Activated naive CD8-positive, alpha-beta T cell treated with anti-CD3 and anti-CD28 coated beads, Interleukin-2, amount 10 ng/mL, durations not matched to agents 7 days and 5 days (primary cell): ENCODE measurements at regions not wholly inside any gene's neighbourhood (a gene's known extent, or its start where the extent isn't known, plus 50 kb on each side); places are given as distances from the start of the nearest gene placed in this dataset.

Experiments used
- ATAC-seq: fragments of 150-1000 bp; cut with Tn5 transposase; one replicate; pipeline ENCODE4 v1.10.0; 2021; ENCODE audit warnings: low read depth, moderate library complexity
- POLR2A ChIA-PET: fragments of 350-600 bp; sonication (Branson Sonifier 250); formaldehyde crosslinking; loops from one replicate; lab custom pipeline; 2021; ENCODE audit warnings: antibody characterized with exemption; lab: Charles Lee
- DNase-seq: peaks from one replicate; pipeline ENCODE4 v3.0.0; 2021
- H3K27ac Mint-ChIP-seq: one replicate; pipeline ENCODE4 v1.8.0; 2022; ENCODE audit warnings: mild to moderate bottlenecking, mixed read lengths
- H3K27me3 Mint-ChIP-seq: one replicate; pipeline ENCODE4 v1.8.0; 2022; ENCODE audit warnings: mild to moderate bottlenecking, moderate library complexity, mixed read lengths
- H3K36me3 Mint-ChIP-seq: one replicate; pipeline ENCODE4 v1.8.0; 2021; ENCODE audit warnings: mild to moderate bottlenecking, mixed read lengths
- H3K4me1 Mint-ChIP-seq: one replicate; pipeline ENCODE4 v1.8.0; 2021; ENCODE audit warnings: mixed read lengths
- H3K4me3 Mint-ChIP-seq: one replicate; pipeline ENCODE4 v1.8.0; 2022; ENCODE audit warnings: mild to moderate bottlenecking, moderate library complexity, mixed read lengths
- H3K9me3 Mint-ChIP-seq: one replicate; pipeline ENCODE4 v1.8.0; 2021; ENCODE audit warnings: mixed read lengths

DNA sequence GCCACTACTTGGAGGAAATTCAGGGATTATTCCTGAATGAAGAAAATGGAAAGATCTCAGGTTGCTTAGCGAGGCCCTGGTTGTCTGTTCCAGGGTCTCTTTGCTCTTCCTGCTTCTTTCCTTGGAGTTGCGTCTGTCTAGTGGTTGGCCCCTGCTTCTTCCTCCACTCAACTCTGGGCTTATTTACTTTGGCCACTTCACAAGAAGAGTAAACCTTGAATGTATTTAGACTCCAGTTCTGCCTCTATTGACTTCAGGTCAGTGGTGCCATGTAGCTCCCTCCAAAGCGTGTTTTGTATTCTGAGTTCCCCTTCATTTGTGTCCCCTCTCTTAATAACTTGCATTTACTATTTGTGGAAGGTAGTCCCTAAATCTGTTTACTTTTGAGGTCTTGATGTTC, 456.5 kb downstream of the UTRN start:
- no peak overlapping the region for H3K4me3 Mint-ChIP-seq
- H3K9me3 Mint-ChIP-seq: no peaks in the 10 kb centered on the region
- no peaks in the 10 kb centered on the region for H3K4me1 Mint-ChIP-seq
- peaks cover 16% of the 10 kb centered on the region for H3K36me3 Mint-ChIP-seq
- no peak overlapping the region for H3K27ac Mint-ChIP-seq
- POLR2A ChIA-PET: no interaction called here
- DNase-seq (no peak), ATAC-seq (no peak)
- H3K27me3 Mint-ChIP-seq: no peaks in the 10 kb centered on the region

DNA sequence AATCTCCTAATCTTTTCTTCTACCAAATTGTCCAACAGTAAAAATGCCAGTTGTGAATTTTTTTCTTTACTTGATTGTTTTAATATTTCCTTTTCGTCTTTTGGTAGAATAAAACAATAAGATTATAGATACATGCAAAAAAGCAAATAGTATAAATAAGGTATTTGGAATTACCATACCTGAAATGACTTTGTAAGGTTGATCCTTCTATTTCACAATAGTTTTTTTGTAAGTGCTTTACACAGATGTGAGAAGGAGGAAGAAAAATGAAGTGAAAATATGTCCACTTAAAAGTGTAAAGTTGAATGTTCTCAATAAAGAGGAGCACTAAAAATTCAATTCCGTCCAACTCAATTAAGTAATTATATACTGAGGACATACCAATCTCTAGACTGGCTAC, 457.6 kb downstream of the UTRN start:
- H3K9me3 Mint-ChIP-seq: no peaks in the 10 kb centered on the region
- no peak overlapping the region for H3K4me3 Mint-ChIP-seq
- no peaks in the 10 kb centered on the region for H3K27me3 Mint-ChIP-seq
- peaks cover 6% of the 10 kb centered on the region for H3K4me1 Mint-ChIP-seq
- DNase-seq (no peak), ATAC-seq (no peak)
- POLR2A ChIA-PET: no interaction called here
- no peak overlapping the region for H3K27ac Mint-ChIP-seq
- peaks cover 14% of the 10 kb centered on the region for H3K36me3 Mint-ChIP-seq

GRCh38 chr6:144744720-144745119, 459.6 kb downstream of the UTRN start:
- H3K27me3 Mint-ChIP-seq: no peaks in the 10 kb centered on the region
- ATAC-seq (no peak), DNase-seq (no peak)
- no peaks in the 10 kb centered on the region for H3K9me3 Mint-ChIP-seq
- POLR2A ChIA-PET: interaction anchor here (0.7 kb wide), 1 partner anchor 17 kb away, joined by 3 read pairs; no protein-coding TSS in a partner anchor
- H3K4me1 Mint-ChIP-seq: peaks cover 6% of the 10 kb centered on the region
- no peak overlapping the region for H3K27ac Mint-ChIP-seq
- H3K36me3 Mint-ChIP-seq: peaks cover 15% of the 10 kb centered on the region
- no peak overlapping the region for H3K4me3 Mint-ChIP-seq

DNA sequence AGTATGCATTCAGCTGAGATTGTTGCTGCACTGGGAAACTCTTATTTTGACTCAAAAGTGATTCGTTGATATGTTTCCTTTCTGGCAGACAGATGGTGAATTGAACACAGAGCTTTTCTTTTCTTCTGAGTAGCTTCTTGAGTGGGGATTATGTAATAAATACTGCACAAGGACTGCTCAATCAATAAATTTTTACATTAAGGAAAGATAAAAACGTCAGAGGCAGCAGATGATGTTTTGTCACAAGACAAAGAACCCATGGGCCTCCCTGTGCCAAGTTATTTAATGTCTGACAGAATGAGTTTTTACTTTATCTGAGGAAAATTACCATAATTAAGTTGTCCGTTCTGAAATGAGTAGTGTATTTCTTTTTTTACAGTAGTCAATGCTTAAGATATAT, 460.3 kb downstream of the UTRN start:
- Mint-ChIP-seq H3K27me3 (no peaks in the 10 kb centered on the region), H3K9me3 (no peaks in the 10 kb centered on the region), H3K4me3 (no peak overlapping the region), H3K4me1 (peaks cover 9% of the 10 kb centered on the region), H3K27ac (no peak overlapping the region), H3K36me3 (peaks cover 19% of the 10 kb centered on the region)
- DNase-seq (no peak), ATAC-seq (no peak)
- POLR2A ChIA-PET: no interaction called here

GRCh38 chr6:144746902-144747469, 461.9 kb downstream of the UTRN start:
- DNase-seq (no peak), ATAC-seq (no peak)
- no peak overlapping the region for H3K27ac Mint-ChIP-seq
- POLR2A ChIA-PET: no interaction called here
- H3K4me3 Mint-ChIP-seq: no peak overlapping the region
- no peaks in the 10 kb centered on the region for H3K9me3 Mint-ChIP-seq
- H3K4me1 Mint-ChIP-seq: peaks cover 15% of the 10 kb centered on the region
- peaks cover 18% of the 10 kb centered on the region for H3K36me3 Mint-ChIP-seq
- H3K27me3 Mint-ChIP-seq: no peaks in the 10 kb centered on the region

DNA sequence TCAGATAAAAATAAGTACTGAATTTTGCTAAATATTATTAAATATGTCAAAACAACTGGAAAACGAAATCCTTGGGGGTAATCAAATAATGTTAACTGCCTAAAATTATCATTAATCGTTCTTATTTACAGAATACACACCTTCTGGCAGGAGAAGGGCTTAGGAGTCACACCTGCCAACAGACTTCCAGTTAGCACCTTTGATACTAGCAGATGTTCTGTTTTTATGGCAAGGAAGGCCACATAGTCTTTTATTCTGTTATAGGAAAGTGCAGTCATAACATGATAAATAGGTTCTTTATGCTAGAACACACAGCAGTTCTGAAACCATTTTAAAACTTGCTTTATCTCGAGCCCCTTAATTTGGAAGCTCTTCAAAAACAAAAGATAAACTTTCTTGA, 464.1 kb downstream of the UTRN start:
- Mint-ChIP-seq H3K27ac (no peak overlapping the region), H3K4me3 (no peak overlapping the region), H3K9me3 (no peaks in the 10 kb centered on the region), H3K27me3 (no peaks in the 10 kb centered on the region), H3K36me3 (peaks cover 20% of the 10 kb centered on the region), H3K4me1 (peaks cover 15% of the 10 kb centered on the region)
- POLR2A ChIA-PET: no interaction called here
- ATAC-seq (no peak), DNase-seq (no peak)

DNA sequence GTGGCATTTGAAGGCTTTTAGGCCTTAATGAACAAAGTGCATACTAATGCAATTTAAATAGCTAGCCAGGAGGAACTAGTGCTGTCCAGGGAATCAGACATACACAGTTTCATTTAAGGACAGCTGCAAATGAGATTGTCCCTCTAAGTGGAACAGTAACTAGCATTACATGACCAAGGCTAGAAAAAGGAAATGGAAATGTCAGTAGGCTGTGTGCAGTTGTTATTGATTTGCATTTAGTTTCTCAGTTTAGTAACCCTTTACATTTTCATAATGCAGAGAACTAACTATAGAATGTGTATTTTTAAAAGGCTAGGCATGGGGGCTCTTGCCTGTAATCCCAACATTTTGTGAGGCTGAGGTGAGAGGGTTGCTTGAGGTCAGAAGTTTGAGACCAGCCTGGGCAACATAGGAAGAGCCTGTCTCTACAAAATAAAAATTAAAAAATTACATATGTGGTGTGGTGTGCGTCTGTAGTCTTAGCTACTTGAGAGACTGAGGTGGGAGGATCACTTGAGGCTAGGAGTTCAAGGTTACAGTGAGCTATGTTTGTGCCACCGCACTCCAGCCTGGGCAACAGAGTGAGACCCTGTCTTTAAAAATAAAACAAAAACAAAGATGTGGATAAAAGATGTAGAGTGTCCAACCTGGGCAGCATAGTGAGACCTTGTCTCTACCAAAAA, 468.0 kb downstream of the UTRN start:
- H3K9me3 Mint-ChIP-seq: no peaks in the 10 kb centered on the region
- DNase-seq (no peak), ATAC-seq (no peak)
- POLR2A ChIA-PET: no interaction called here
- no peaks in the 10 kb centered on the region for H3K27me3 Mint-ChIP-seq
- no peak overlapping the region for H3K4me3 Mint-ChIP-seq
- H3K36me3 Mint-ChIP-seq: peaks cover 30% of the 10 kb centered on the region
- H3K27ac Mint-ChIP-seq: no peak overlapping the region
- peaks cover 9% of the 10 kb centered on the region for H3K4me1 Mint-ChIP-seq

DNA sequence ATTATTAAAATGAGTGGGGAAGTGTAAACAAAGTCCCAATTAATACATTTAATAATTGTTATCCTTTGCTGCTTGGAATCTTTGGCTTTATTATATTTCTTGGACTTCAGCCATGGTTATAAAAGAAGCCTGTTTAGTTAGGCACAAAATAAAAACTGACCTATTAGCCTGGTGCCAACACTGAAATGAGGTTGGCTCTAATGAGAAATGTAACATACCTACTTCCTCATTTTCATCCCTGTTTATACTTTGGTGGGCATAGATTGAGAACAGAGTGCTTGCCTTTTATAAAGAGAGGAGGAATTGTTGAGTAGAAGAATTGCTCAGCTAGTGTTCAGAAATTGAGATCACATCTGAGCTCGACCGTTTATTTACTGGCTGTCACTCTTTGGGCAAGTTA, 471.3 kb downstream of the UTRN start:
- Mint-ChIP-seq H3K4me3 (no peak overlapping the region), H3K36me3 (peaks cover 24% of the 10 kb centered on the region), H3K9me3 (no peaks in the 10 kb centered on the region), H3K27me3 (no peaks in the 10 kb centered on the region), H3K4me1 (peaks cover under 1% of the 10 kb centered on the region), H3K27ac (no peak overlapping the region)
- POLR2A ChIA-PET: no interaction called here
- ATAC-seq (no peak), DNase-seq (no peak)

GRCh38 chr6:144757299-144757698, 472.2 kb downstream of the UTRN start:
- Mint-ChIP-seq H3K27ac (no peak overlapping the region), H3K4me3 (no peak overlapping the region), H3K9me3 (no peaks in the 10 kb centered on the region), H3K4me1 (no peaks in the 10 kb centered on the region), H3K27me3 (no peaks in the 10 kb centered on the region), H3K36me3 (peaks cover 27% of the 10 kb centered on the region)
- POLR2A ChIA-PET: no interaction called here
- ATAC-seq (no peak), DNase-seq (no peak)

DNA sequence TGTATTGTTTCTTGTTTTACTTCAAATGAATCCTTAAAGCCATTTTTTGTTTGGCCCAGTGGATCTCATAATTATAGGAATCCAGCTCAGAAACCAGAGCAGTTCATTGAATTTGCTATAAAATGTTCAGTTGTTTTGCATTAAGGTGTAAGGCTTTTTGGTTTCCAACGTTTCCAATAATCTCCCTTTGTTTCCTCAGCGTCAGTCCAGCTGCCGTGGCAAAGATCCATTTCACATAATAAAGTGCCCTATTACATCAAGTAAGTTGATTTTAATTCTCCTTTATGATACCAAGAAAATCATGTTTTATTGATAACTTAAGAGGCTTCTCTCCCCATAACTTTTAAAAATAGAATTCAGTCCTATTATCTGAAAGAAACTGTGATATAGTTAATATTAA, 472.6 kb downstream of the UTRN start:
- ATAC-seq: no peak
- peaks cover 25% of the 10 kb centered on the region for H3K36me3 Mint-ChIP-seq

GRCh38 chr6:144758602-144759001, 473.5 kb downstream of the UTRN start:
- POLR2A ChIA-PET: no interaction called here

More for the DNA sequence above, 472.6 kb downstream of the UTRN start:
- DNase-seq: no peak
- Mint-ChIP-seq H3K27ac (no peak overlapping the region), H3K4me3 (no peak overlapping the region), H3K9me3 (no peaks in the 10 kb centered on the region), H3K4me1 (no peaks in the 10 kb centered on the region), H3K27me3 (no peaks in the 10 kb centered on the region)
- POLR2A ChIA-PET: no interaction called here

DNA sequence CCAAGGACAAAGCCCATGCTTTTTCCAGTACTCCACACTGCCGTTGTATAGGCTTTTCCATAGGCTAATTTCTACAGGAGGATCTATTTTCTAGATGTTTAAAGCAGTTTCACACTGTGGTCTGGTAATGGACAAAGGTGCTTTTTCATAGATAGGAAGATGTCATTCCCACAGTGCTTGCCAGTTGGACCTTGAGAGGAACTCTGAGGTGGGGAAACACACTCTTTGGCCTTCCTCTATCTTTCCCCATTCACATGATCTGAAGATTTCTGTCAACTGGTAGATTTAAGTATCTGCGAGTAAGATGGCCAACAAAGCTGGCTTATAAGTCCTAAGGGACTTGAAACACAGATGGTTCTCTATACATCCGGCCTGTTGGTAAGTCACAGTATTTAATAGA, 477.3 kb downstream of the UTRN start:
- Mint-ChIP-seq H3K4me3 (no peak overlapping the region), H3K4me1 (no peaks in the 10 kb centered on the region), H3K36me3 (peaks cover 26% of the 10 kb centered on the region), H3K27ac (no peak overlapping the region), H3K27me3 (no peaks in the 10 kb centered on the region), H3K9me3 (no peaks in the 10 kb centered on the region)
- DNase-seq: no peak
- no peak for ATAC-seq
- POLR2A ChIA-PET: no interaction called here

More at GRCh38 chr6:144758602-144759001, 473.5 kb downstream of the UTRN start:
- Mint-ChIP-seq H3K4me1 (no peaks in the 10 kb centered on the region), H3K9me3 (no peaks in the 10 kb centered on the region), H3K36me3 (peaks cover 28% of the 10 kb centered on the region), H3K4me3 (no peak overlapping the region), H3K27me3 (no peaks in the 10 kb centered on the region), H3K27ac (no peak overlapping the region)
- ATAC-seq (no peak), DNase-seq (no peak)

- ATAC-seq: no peak
- Mint-ChIP-seq H3K27ac (no peak overlapping the region), H3K9me3 (no peaks in the 10 kb centered on the region), H3K27me3 (no peaks in the 10 kb centered on the region), H3K36me3 (peaks cover 22% of the 10 kb centered on the region), H3K4me3 (no peak overlapping the region), H3K4me1 (no peaks in the 10 kb centered on the region)
- POLR2A ChIA-PET: no interaction called here
- DNase-seq: no peak
Observed at GRCh38 chr6:144767051-144767450, 481.9 kb downstream of the UTRN start.

GRCh38 chr6:144768551-144769075, 483.5 kb downstream of the UTRN start:
- ATAC-seq (no peak), DNase-seq (no peak)
- H3K27ac Mint-ChIP-seq: no peak overlapping the region
- no peaks in the 10 kb centered on the region for H3K27me3 Mint-ChIP-seq
- POLR2A ChIA-PET: interaction anchor here (0.7 kb wide), 2 partner anchors 168 to 715 kb away, joined by 3 read pairs; no protein-coding TSS in a partner anchor
- H3K9me3 Mint-ChIP-seq: no peaks in the 10 kb centered on the region
- H3K4me1 Mint-ChIP-seq: no peaks in the 10 kb centered on the region
- H3K36me3 Mint-ChIP-seq: peaks cover 21% of the 10 kb centered on the region
- H3K4me3 Mint-ChIP-seq: no peak overlapping the region
